ENCODE measurements at regions not wholly inside any gene's neighbourhood (a gene's known extent, or its start where the extent isn't known, plus 50 kb on each side); places are given as distances from the start of the nearest gene placed in this dataset.

DNA sequence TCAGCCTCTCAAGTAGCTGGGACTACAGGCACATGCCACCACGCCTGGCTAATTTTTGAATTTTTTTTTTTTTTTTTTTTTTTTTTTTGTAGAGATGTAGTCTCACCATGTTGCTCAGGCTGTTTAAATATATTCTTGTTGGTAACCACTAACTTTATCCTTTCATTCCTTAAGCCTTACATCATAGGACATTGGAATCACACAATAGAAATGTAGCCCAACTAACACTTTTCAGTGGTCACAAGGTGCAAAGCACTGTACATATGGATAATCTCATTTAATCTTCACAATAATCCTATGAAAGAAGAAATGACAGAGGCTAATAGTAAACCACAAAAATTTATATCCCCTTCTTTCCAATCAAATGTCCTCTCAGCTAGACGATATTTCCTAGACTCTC is 417.8 kb upstream of the DACH1 start:
- H3K4me3 ChIP-seq (ENCODE audit: low read depth, low read length) = no peak overlapping the region
- TF ChIP-seq, protein P1, sequence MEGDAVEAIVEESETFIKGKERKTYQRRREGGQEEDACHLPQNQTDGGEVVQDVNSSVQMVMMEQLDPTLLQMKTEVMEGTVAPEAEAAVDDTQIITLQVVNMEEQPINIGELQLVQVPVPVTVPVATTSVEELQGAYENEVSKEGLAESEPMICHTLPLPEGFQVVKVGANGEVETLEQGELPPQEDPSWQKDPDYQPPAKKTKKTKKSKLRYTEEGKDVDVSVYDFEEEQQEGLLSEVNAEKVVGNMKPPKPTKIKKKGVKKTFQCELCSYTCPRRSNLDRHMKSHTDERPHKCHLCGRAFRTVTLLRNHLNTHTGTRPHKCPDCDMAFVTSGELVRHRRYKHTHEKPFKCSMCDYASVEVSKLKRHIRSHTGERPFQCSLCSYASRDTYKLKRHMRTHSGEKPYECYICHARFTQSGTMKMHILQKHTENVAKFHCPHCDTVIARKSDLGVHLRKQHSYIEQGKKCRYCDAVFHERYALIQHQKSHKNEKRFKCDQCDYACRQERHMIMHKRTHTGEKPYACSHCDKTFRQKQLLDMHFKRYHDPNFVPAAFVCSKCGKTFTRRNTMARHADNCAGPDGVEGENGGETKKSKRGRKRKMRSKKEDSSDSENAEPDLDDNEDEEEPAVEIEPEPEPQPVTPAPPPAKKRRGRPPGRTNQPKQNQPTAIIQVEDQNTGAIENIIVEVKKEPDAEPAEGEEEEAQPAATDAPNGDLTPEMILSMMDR (IDR thresholded peaks at IDR 0.05; ENCODE audit: insufficient read depth in 1 of 2, low read depth in 1 of 2, low read length in 1 of 2, severe bottlenecking in 1 of 2, unreplicated experiment in 1 of 2) = no peak
- H3K27me3 Mint-ChIP-seq (ENCODE audit: insufficient read depth, unreplicated experiment) = peaks cover 3% of the 10 kb centered on the region
- H3K36me3 Mint-ChIP-seq (ENCODE audit: insufficient read depth, unreplicated experiment) = no peaks in the 10 kb centered on the region
- intact Hi-C loops (cut with micrococcal nuclease; ENCODE audit: unreplicated experiment) = no loop called here
- no peaks in the 10 kb centered on the region for H3K36me3 ChIP-seq (ENCODE audit: control insufficient read depth, insufficient read depth, low read length)
- H3K27ac Mint-ChIP-seq (ENCODE audit: unreplicated experiment) = no peak overlapping the region
- no peak overlapping the region for H3K4me3 Mint-ChIP-seq (ENCODE audit: unreplicated experiment)
- ChIA-PET POLR2A (no interaction called here), CTCF (no interaction called here)
- no peaks in the 10 kb centered on the region for H3K9me3 Mint-ChIP-seq (ENCODE audit: unreplicated experiment)
- no peak for DNase-seq
- H3K9me3 ChIP-seq = no peaks in the 10 kb centered on the region
- BruUV-seq (replicated peaks) = no TSS peak
- H3K4me1 Mint-ChIP-seq (ENCODE audit: low read depth, unreplicated experiment) = no peaks in the 10 kb centered on the region
- no peaks in the 10 kb centered on the region for H3K27me3 ChIP-seq (replicated peaks; ENCODE audit: control insufficient read depth, insufficient read depth, low read length)
- no peaks in the 10 kb centered on the region for H3K4me1 ChIP-seq

DNA sequence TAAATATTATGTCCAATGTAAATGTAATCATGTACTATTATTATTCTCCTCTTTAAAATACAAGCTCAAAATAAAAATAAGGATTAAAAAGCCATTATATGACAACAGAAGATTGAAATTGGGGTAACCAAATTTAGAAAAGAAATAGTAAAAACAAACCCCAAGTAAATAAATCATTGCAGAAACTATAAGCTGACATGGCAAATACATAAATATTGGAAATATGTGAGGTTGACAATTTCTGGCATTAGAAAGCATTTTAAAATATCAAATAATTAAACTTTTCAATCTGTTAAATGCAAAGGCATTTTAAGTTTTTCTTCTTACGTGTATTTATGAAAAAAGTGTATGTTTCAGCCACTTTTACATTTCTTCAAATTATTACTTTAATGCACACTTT is 394.7 kb upstream of the DACH1 start:
- Histone ChIP-seq H3K4me3 (ENCODE audit: low read depth, low read length) (no peak overlapping the region), H3K27me3 (replicated peaks; ENCODE audit: control insufficient read depth, insufficient read depth, low read length) (no peaks in the 10 kb centered on the region), H3K36me3 (ENCODE audit: control insufficient read depth, insufficient read depth, low read length) (no peaks in the 10 kb centered on the region), H3K9me3 (no peaks in the 10 kb centered on the region), H3K4me1 (no peaks in the 10 kb centered on the region)
- Mint-ChIP-seq H3K27me3 (ENCODE audit: insufficient read depth, unreplicated experiment) (peaks cover 6% of the 10 kb centered on the region), H3K9me3 (ENCODE audit: unreplicated experiment) (no peaks in the 10 kb centered on the region), H3K36me3 (ENCODE audit: insufficient read depth, unreplicated experiment) (no peaks in the 10 kb centered on the region), H3K27ac (ENCODE audit: unreplicated experiment) (no peak overlapping the region), H3K4me1 (ENCODE audit: low read depth, unreplicated experiment) (no peaks in the 10 kb centered on the region), H3K4me3 (ENCODE audit: unreplicated experiment) (no peak overlapping the region)
- intact Hi-C loops (cut with micrococcal nuclease; ENCODE audit: unreplicated experiment) = no loop called here
- CTCF ChIA-PET = no interaction called here
- POLR2A ChIA-PET = no interaction called here
- TF ChIP-seq, protein P1 (IDR thresholded peaks at IDR 0.05; ENCODE audit: insufficient read depth in 1 of 2, low read depth in 1 of 2, low read length in 1 of 2, severe bottlenecking in 1 of 2, unreplicated experiment in 1 of 2) = no peak
- no peak for DNase-seq
- no TSS peak for BruUV-seq (replicated peaks)

DNA sequence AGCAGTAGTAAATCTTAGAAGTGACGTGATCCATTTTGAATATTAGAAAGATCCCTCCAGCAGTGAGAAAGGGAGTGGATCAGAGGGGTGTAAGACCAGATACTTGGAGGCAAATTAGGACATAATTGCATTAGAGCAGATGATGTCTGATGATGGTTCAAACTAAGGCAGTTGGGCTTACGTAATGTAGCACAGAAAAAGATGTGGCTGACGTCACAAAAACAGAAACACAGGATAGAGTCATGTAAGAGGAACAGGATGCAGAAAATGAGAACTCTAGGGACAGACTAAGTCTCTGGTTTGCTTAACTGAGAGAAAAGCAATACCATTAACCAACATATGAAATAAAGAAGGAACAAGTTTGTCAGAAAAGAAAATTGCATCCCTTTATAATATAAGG is 392.5 kb upstream of the DACH1 start:
- TF ChIP-seq, protein P1 (IDR thresholded peaks at IDR 0.05; ENCODE audit: insufficient read depth in 1 of 2, low read depth in 1 of 2, low read length in 1 of 2, severe bottlenecking in 1 of 2, unreplicated experiment in 1 of 2) = no peak
- intact Hi-C loops (cut with micrococcal nuclease; ENCODE audit: unreplicated experiment) = no loop called here

More for the DNA sequence above, 392.5 kb upstream of the DACH1 start:
- H3K9me3 Mint-ChIP-seq (ENCODE audit: unreplicated experiment) = no peaks in the 10 kb centered on the region
- BruUV-seq (replicated peaks) = no TSS peak
- Histone ChIP-seq H3K4me3 (ENCODE audit: low read depth, low read length) (no peak overlapping the region), H3K36me3 (ENCODE audit: control insufficient read depth, insufficient read depth, low read length) (no peaks in the 10 kb centered on the region), H3K27me3 (replicated peaks; ENCODE audit: control insufficient read depth, insufficient read depth, low read length) (no peaks in the 10 kb centered on the region), H3K4me1 (no peaks in the 10 kb centered on the region), H3K9me3 (no peaks in the 10 kb centered on the region)
- H3K4me3 Mint-ChIP-seq (ENCODE audit: unreplicated experiment) = no peak overlapping the region
- POLR2A ChIA-PET = no interaction called here
- no peak overlapping the region for H3K27ac Mint-ChIP-seq (ENCODE audit: unreplicated experiment)
- H3K36me3 Mint-ChIP-seq (ENCODE audit: insufficient read depth, unreplicated experiment) = no peaks in the 10 kb centered on the region
- no peak for DNase-seq
- peaks cover 8% of the 10 kb centered on the region for H3K27me3 Mint-ChIP-seq (ENCODE audit: insufficient read depth, unreplicated experiment)
- CTCF ChIA-PET = no interaction called here
- H3K4me1 Mint-ChIP-seq (ENCODE audit: low read depth, unreplicated experiment) = no peaks in the 10 kb centered on the region
